ENCODE measurements at regions not wholly inside any gene's neighbourhood (a gene's known extent, or its start where the extent isn't known, plus 50 kb on each side); places are given as distances from the start of the nearest gene placed in this dataset.

GRCh38 chr10:128934492-128934891, 532.5 kb upstream of the MGMT start:
- TF ChIP-seq, protein P1, sequence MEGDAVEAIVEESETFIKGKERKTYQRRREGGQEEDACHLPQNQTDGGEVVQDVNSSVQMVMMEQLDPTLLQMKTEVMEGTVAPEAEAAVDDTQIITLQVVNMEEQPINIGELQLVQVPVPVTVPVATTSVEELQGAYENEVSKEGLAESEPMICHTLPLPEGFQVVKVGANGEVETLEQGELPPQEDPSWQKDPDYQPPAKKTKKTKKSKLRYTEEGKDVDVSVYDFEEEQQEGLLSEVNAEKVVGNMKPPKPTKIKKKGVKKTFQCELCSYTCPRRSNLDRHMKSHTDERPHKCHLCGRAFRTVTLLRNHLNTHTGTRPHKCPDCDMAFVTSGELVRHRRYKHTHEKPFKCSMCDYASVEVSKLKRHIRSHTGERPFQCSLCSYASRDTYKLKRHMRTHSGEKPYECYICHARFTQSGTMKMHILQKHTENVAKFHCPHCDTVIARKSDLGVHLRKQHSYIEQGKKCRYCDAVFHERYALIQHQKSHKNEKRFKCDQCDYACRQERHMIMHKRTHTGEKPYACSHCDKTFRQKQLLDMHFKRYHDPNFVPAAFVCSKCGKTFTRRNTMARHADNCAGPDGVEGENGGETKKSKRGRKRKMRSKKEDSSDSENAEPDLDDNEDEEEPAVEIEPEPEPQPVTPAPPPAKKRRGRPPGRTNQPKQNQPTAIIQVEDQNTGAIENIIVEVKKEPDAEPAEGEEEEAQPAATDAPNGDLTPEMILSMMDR (IDR thresholded peaks at IDR 0.05), result no peak
- TF ChIP-seq EP300 (IDR thresholded peaks at IDR 0.05), result no peak

All from ovary (tissue), 3 donors.